B cell (primary cell): ENCODE measurements at regions not wholly inside any gene's neighbourhood (a gene's known extent, or its start where the extent isn't known, plus 50 kb on each side); places are given as distances from the start of the nearest gene placed in this dataset.

Source experiments
- ATAC-seq: fragments of 200-7000 bp; cut with Tn5 transposase; one replicate; pipeline ENCODE4 v1.10.0; 2021; ENCODE audit warnings: low read depth, mild to moderate bottlenecking, moderate number of reproducible peaks, moderate library complexity
- CTCF ChIA-PET: fragments of 350-600 bp; sonication (Branson Sonifier 250); formaldehyde crosslinking; loops from one replicate; lab custom pipeline; 2021; ENCODE audit warnings: antibody characterized with exemption, inconsistent platforms; lab: Charles Lee
- POLR2A ChIA-PET: fragments of 350-600 bp; sonication (Branson Sonifier 250); formaldehyde crosslinking; loops from one replicate; lab custom pipeline; 2021; ENCODE audit warnings: antibody characterized with exemption; lab: Charles Lee
- DNase-seq: peaks from one replicate; pipeline ENCODE4 v3.0.0; 2013
- H2AFZ ChIP-seq: 2 replicates; pipeline ENCODE4 v1.6.1; 2012; ENCODE audit warnings: mild to moderate bottlenecking, low read depth, low read length; ENCODE audit not compliant: insufficient read depth, poor library complexity, severe bottlenecking
- H3K27ac ChIP-seq, 2 donors: 1 replicate in 1 of 2; 2 replicates in 1 of 2; pipeline ENCODE4 v1.5.1; 2012 to 2013; ENCODE audit warnings: low read length in 2 of 2, mild to moderate bottlenecking in 2 of 2, moderate library complexity in 1 of 2
- H3K27me3 ChIP-seq, 4 experiments: fragments of 200-600 bp in 1 of 4; sonication (generic) in 1 of 4; replicated peaks in 1 of 4; 1 replicate in 2 of 4; 2 replicates in 2 of 4; pipeline versions ENCODE4 v1.6.1 to v1.7.0; 2013 to 2016; ENCODE audit warnings: low read length in 3 of 4, mild to moderate bottlenecking in 2 of 4, mixed read lengths in 1 of 4, moderate library complexity in 1 of 4; ENCODE audit not compliant: insufficient read depth in 4 of 4, control insufficient read depth in 3 of 4; ENCODE audit errors: control extremely low read depth in 1 of 4
- H3K36me3 ChIP-seq, 2 experiments: replicated peaks in 1 of 2; 1 replicate in 1 of 2; 2 replicates in 1 of 2; pipeline versions ENCODE4 v1.6.1 to v1.7.1; 2013; ENCODE audit warnings: low read length in 1 of 2; ENCODE audit not compliant: insufficient read depth in 2 of 2, control insufficient read depth in 1 of 2; ENCODE audit errors: control extremely low read depth in 1 of 2, extremely low read depth in 1 of 2
- H3K4me1 ChIP-seq, 2 donors: fragments of 200-600 bp in 1 of 2; sonication (generic) in 1 of 2; 1 replicate in 1 of 2; 2 replicates in 1 of 2; pipeline versions ENCODE4 v1.5.1 to v1.6.1; 2013 to 2017; ENCODE audit warnings: low read length in 2 of 2; ENCODE audit not compliant: control insufficient read depth in 2 of 2, insufficient read depth in 2 of 2
- H3K4me2 ChIP-seq: replicated peaks from 2 replicates; pipeline ENCODE3; 2012; ENCODE audit warnings: mild to moderate bottlenecking, low read depth, low read length; ENCODE audit not compliant: poor library complexity, severe bottlenecking
- H3K4me3 ChIP-seq, 5 experiments: fragments of 200-600 bp in 1 of 5; sonication (generic) in 1 of 5; 1 replicate in 3 of 5; 2 replicates in 2 of 5; pipeline versions ENCODE4 v1.5.1 to v1.7.0; 2011 to 2016; ENCODE audit warnings: low read length in 4 of 5, mild to moderate bottlenecking in 4 of 5, low read depth in 2 of 5, control low read depth in 1 of 5, moderate library complexity in 1 of 5; ENCODE audit not compliant: insufficient read depth in 1 of 5; ENCODE audit errors: control extremely low read depth in 1 of 5, extremely low read depth in 1 of 5
- H3K79me2 ChIP-seq: fragments of 200-600 bp; sonication (generic); one replicate; pipeline ENCODE4 v1.6.0; 2016; ENCODE audit warnings: low read length; ENCODE audit not compliant: control insufficient read depth, insufficient read depth
- H3K9ac ChIP-seq: fragments of 200-600 bp; sonication (generic); 2 replicates; pipeline ENCODE4 v1.6.1; 2017; ENCODE audit warnings: mild to moderate bottlenecking, low read length, moderate library complexity
- H3K9me3 ChIP-seq, 3 donors: one replicate each; pipeline versions ENCODE4 v1.6.1 to v1.7.1; 2013; ENCODE audit warnings: low read length in 2 of 3; ENCODE audit not compliant: control insufficient read depth in 2 of 3, insufficient read depth in 1 of 3; ENCODE audit errors: control extremely low read depth in 1 of 3
- H4K20me1 ChIP-seq: 2 replicates; pipeline ENCODE4 v1.6.0; 2012; ENCODE audit warnings: mild to moderate bottlenecking, low read length; ENCODE audit not compliant: insufficient read depth, control insufficient read depth, poor library complexity, severe bottlenecking
- H3K27ac Mint-ChIP-seq: one replicate; pipeline ENCODE4 v1.8.0; 2021; ENCODE audit warnings: mixed read lengths
- H3K27me3 Mint-ChIP-seq: one replicate; pipeline ENCODE4 v1.8.0; 2021; ENCODE audit warnings: mixed read lengths
- H3K4me1 Mint-ChIP-seq: one replicate; pipeline ENCODE4 v1.8.0; 2021; ENCODE audit warnings: mixed read lengths
- H3K4me3 Mint-ChIP-seq: one replicate; pipeline ENCODE4 v1.8.0; 2021; ENCODE audit warnings: mixed read lengths
- H3K9me3 Mint-ChIP-seq: one replicate; pipeline ENCODE4 v1.8.0; 2022; ENCODE audit warnings: mixed read lengths; ENCODE audit not compliant: insufficient read depth
- CTCF ChIP-seq: fragments of 200-600 bp; IDR thresholded peaks from one replicate; pipeline ENCODE4 v1.8.0; 2022; ENCODE audit warnings: antibody characterized with exemption, mild to moderate bottlenecking
- EZH2 ChIP-seq: IDR thresholded peaks from 2 replicates; pipeline ENCODE4 v1.6.1; 2012; ENCODE audit warnings: borderline replicate concordance, low read depth, mild to moderate bottlenecking, moderate library complexity, low read length; ENCODE audit not compliant: insufficient read depth, poor library complexity, severe bottlenecking
- WGBS: methylation state at CpG from one replicate; pipeline ENCODE4 v1.1.5; 2013; ENCODE audit warnings: missing lambda C conversion rate; ENCODE audit not compliant: insufficient coverage; 5-methylcytosine and 5-hydroxymethylcytosine counted together
- intact Hi-C: fragments of 100-400 bp; cut with micrococcal nuclease; formaldehyde crosslinking; loops from one replicate; pipeline ENCODE4 v1.10.0; 2022

- Histone ChIP-seq H3K36me3 (no peaks in the 10 kb centered on the region), H3K9me3 (no peaks in the 10 kb centered on the region), H3K4me2 (no peak overlapping the region), H3K79me2 (no peaks in the 10 kb centered on the region), H3K4me1 (no peaks in the 10 kb centered on the region), H3K27me3 (no peaks in the 10 kb centered on the region), H2AFZ (no peak overlapping the region), H3K9ac (no peak overlapping the region), H3K4me3 (no peak overlapping the region), H4K20me1 (no peaks in the 10 kb centered on the region), H3K27ac (no peak overlapping the region)
- no peak overlapping the region for H3K4me3 Mint-ChIP-seq
- TF ChIP-seq CTCF = no peak
- TF ChIP-seq EZH2 = no peak
- intact Hi-C loops = no loop called here
- H3K4me1 Mint-ChIP-seq = no peaks in the 10 kb centered on the region
- H3K27me3 Mint-ChIP-seq = peaks cover 10% of the 10 kb centered on the region
- CTCF ChIA-PET = no interaction called here
- ATAC-seq (no peak), DNase-seq (no peak)
- WGBS = no CpG with 5 or more reads among the region's 7 CpGs
- no peak overlapping the region for H3K27ac Mint-ChIP-seq
- H3K9me3 Mint-ChIP-seq = no peaks in the 10 kb centered on the region
- POLR2A ChIA-PET = no interaction called here
These were observed 580.7 kb downstream of the MAFB start for GRCh38 chr20:40108321-40108720.

GRCh38 chr20:40104959-40105358 is 584.1 kb downstream of the MAFB start:
- intact Hi-C loops = no loop called here
- Histone ChIP-seq H3K4me1 (no peaks in the 10 kb centered on the region), H4K20me1 (no peaks in the 10 kb centered on the region), H3K36me3 (no peaks in the 10 kb centered on the region), H3K4me2 (no peak overlapping the region), H3K4me3 (no peak overlapping the region), H3K9me3 (no peaks in the 10 kb centered on the region), H2AFZ (no peak overlapping the region), H3K9ac (no peak overlapping the region), H3K27ac (no peak overlapping the region), H3K79me2 (no peaks in the 10 kb centered on the region), H3K27me3 (no peaks in the 10 kb centered on the region)
- WGBS = 40% methylated on average over 1 of the region's 5 CpGs
- Mint-ChIP-seq H3K4me3 (no peak overlapping the region), H3K27ac (no peak overlapping the region), H3K27me3 (peaks cover 22% of the 10 kb centered on the region), H3K4me1 (no peaks in the 10 kb centered on the region), H3K9me3 (no peaks in the 10 kb centered on the region)
- ChIA-PET CTCF (no interaction called here), POLR2A (no interaction called here)
- DNase-seq (no peak), ATAC-seq (no peak)
- TF ChIP-seq EZH2 = no peak
- no peak for TF ChIP-seq CTCF
